ENCODE measurements at regions not wholly inside any gene's neighbourhood (a gene's known extent, or its start where the extent isn't known, plus 50 kb on each side); places are given as distances from the start of the nearest gene placed in this dataset.

DNA sequence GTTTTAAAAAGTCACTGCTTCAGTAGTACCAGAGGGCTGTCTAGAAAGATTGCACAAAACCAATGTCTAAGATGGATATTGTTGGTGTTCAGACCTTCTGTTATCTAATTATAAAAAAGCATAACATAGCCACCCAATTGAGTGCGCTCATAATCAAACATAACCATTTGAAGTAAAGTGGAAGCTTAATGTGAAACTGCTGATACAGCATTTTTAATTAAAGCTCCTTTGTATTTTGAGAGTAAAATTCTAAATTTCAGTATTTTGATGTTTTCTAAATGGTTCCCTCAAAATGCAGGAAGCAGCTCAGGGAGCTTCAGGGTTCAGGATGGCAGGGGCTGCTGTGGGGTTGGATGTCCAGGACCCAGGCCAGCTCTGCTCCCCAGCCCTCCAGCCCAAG is 291.8 kb upstream of the ZFP64 start:
- TF ChIP-seq, protein P1, sequence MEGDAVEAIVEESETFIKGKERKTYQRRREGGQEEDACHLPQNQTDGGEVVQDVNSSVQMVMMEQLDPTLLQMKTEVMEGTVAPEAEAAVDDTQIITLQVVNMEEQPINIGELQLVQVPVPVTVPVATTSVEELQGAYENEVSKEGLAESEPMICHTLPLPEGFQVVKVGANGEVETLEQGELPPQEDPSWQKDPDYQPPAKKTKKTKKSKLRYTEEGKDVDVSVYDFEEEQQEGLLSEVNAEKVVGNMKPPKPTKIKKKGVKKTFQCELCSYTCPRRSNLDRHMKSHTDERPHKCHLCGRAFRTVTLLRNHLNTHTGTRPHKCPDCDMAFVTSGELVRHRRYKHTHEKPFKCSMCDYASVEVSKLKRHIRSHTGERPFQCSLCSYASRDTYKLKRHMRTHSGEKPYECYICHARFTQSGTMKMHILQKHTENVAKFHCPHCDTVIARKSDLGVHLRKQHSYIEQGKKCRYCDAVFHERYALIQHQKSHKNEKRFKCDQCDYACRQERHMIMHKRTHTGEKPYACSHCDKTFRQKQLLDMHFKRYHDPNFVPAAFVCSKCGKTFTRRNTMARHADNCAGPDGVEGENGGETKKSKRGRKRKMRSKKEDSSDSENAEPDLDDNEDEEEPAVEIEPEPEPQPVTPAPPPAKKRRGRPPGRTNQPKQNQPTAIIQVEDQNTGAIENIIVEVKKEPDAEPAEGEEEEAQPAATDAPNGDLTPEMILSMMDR (conservative IDR thresholded peaks at IDR 0.05), result no peak
- Mint-ChIP-seq H3K9me3 (peaks cover 13% of the 10 kb centered on the region), H3K27ac (no peak overlapping the region), H3K4me3 (no peak overlapping the region), H3K27me3 (no peaks in the 10 kb centered on the region), H3K36me3 (peaks cover 3% of the 10 kb centered on the region), H3K4me1 (ENCODE audit: unreplicated experiment) (peaks cover 7% of the 10 kb centered on the region)
- no peak for DNase-seq (ENCODE audit: extremely low spot score, unreplicated experiment)

DNA sequence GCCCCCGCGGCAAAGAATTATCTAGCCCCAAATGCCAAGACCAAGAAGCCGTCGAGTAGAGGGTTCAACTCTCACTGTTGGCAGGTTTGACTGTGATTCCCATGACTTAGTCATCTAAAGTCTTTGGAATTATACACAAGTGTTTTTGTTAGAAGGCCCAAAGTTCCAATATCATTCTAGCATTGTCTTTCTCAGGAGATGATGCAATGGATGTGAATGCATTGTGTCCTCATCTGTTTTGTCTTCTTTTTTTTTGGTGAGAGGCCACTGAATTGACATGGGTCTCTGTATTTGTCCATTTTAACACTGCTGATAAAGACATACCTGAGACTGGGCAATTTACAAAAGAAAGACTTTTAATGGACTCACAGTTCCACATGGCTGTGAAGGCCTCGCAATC is 290.5 kb upstream of the ZFP64 start:
- no peak overlapping the region for H3K27ac Mint-ChIP-seq
- H3K27me3 Mint-ChIP-seq, result no peaks in the 10 kb centered on the region
- no peak overlapping the region for H3K4me3 Mint-ChIP-seq
- no peak for DNase-seq (ENCODE audit: extremely low spot score, unreplicated experiment)
- peaks cover 7% of the 10 kb centered on the region for H3K4me1 Mint-ChIP-seq (ENCODE audit: unreplicated experiment)
- TF ChIP-seq, protein P1 (conservative IDR thresholded peaks at IDR 0.05), result no peak
- peaks cover 3% of the 10 kb centered on the region for H3K36me3 Mint-ChIP-seq
- H3K9me3 Mint-ChIP-seq, result peaks cover 13% of the 10 kb centered on the region

DNA sequence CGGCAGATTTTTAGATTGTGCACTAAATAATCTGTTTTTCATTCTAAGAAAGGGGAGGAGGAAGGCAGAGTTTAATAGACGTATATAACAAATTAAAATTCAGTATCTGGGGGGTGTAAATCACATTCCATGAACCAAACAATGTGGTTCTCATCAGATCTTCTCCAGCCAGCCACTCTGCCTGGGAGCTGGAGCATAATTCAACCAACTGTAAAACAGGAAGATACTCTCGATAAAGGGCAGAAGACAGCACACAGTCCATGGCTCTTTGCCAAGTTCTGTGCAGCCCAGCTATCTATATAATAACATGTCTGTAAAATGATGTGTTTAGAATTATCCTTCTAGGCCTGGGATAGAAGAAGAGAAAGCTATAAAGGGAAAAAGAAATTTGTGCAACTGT is 289.9 kb upstream of the ZFP64 start:
- H3K27me3 Mint-ChIP-seq, result no peaks in the 10 kb centered on the region
- H3K9me3 Mint-ChIP-seq, result peaks cover 13% of the 10 kb centered on the region
- H3K4me3 Mint-ChIP-seq, result no peak overlapping the region
- H3K36me3 Mint-ChIP-seq, result peaks cover 3% of the 10 kb centered on the region
- DNase-seq (ENCODE audit: extremely low spot score, unreplicated experiment), result no peak
- no peak overlapping the region for H3K27ac Mint-ChIP-seq
- H3K4me1 Mint-ChIP-seq (ENCODE audit: unreplicated experiment), result peaks cover 7% of the 10 kb centered on the region
- TF ChIP-seq, protein P1 (conservative IDR thresholded peaks at IDR 0.05), result no peak

DNA sequence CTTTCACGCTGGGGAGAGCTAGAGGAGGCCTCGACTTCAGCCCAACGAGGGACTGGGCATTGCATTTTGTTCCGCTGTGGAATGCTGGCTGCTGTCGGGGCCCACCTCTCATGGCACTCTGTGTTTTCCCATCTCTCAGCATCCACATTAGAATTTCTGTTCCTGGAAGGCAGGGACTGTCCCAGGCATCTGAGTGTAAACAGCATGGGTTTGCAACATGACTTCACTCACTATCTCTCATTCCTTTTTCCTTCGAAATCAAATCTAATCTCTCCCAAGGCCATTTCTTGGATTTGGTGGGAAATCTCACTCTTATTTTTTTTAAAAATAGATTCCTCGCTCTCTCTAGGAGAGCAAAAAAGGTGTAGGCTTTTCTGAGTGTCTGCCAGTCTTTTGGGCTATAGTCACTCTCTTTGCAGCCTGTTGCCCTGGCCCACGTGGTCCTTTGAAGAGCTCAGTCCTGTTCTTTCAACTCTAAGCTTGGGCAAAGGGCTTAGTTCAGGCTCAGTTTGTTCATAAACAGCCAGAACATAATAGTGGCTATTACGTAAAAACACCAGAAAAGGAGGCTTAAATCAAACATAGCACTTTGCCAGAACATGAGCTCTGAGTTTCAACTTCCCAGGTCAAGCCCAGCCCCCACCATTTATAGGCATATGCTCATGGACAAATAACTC is 284.6 kb upstream of the ZFP64 start:
- DNase-seq (ENCODE audit: extremely low spot score, unreplicated experiment), result no peak
- H3K4me3 Mint-ChIP-seq, result no peak overlapping the region
- TF ChIP-seq, protein P1 (conservative IDR thresholded peaks at IDR 0.05), result no peak
- H3K27me3 Mint-ChIP-seq, result peaks cover 6% of the 10 kb centered on the region
- H3K36me3 Mint-ChIP-seq, result peaks cover 3% of the 10 kb centered on the region
- H3K27ac Mint-ChIP-seq, result no peak overlapping the region
- H3K4me1 Mint-ChIP-seq (ENCODE audit: unreplicated experiment), result peaks cover 8% of the 10 kb centered on the region
- H3K9me3 Mint-ChIP-seq, result peaks cover 8% of the 10 kb centered on the region

DNA sequence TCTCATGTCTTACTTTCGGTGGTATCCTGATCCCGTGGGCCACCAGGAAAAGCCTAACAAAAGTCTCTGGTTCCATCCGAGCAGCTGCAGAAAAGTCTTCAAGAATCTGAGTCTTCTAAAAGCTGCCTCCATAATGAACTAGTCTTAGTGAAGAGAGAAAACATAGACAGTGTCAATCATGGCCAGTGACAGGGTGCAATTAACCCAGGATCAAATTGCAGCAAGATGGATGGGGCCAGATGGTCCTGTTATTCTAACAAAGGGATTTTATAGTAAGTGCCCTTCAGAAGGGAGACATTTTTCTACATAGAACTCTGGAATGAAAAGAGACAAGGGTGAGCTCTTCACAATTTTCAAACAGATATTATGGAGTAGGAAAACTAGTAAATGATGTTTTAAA is 281.6 kb upstream of the ZFP64 start:
- Mint-ChIP-seq H3K36me3 (no peaks in the 10 kb centered on the region), H3K27me3 (peaks cover 6% of the 10 kb centered on the region), H3K9me3 (no peaks in the 10 kb centered on the region), H3K4me1 (ENCODE audit: unreplicated experiment) (peaks cover 16% of the 10 kb centered on the region), H3K4me3 (no peak overlapping the region), H3K27ac (no peak overlapping the region)
- DNase-seq (ENCODE audit: extremely low spot score, unreplicated experiment), result no peak
- TF ChIP-seq, protein P1 (conservative IDR thresholded peaks at IDR 0.05), result no peak

Measured in type B pancreatic cell (in vitro differentiated cells).